ENCODE measurements at regions not wholly inside any gene's neighbourhood (a gene's known extent, or its start where the extent isn't known, plus 50 kb on each side); places are given as distances from the start of the nearest gene placed in this dataset.

- POLR2A ChIA-PET (ENCODE audit: low non-redundant PET): interaction anchor here (0.6 kb wide), 1 partner anchor 29 kb away, joined by 4 read pairs; no protein-coding TSS in a partner anchor
- no peak for DNase-seq (ENCODE audit: low spot score)
- CTCF ChIA-PET: no interaction called here
- H3K27ac ChIP-seq: no peak overlapping the region
- no peak for TF ChIP-seq CTCF (conservative IDR thresholded peaks at IDR 0.05; ENCODE audit: low read depth)
Observed at GRCh38 chr3:193992425-193993037, 143.4 kb upstream of the HES1 start.

DNA sequence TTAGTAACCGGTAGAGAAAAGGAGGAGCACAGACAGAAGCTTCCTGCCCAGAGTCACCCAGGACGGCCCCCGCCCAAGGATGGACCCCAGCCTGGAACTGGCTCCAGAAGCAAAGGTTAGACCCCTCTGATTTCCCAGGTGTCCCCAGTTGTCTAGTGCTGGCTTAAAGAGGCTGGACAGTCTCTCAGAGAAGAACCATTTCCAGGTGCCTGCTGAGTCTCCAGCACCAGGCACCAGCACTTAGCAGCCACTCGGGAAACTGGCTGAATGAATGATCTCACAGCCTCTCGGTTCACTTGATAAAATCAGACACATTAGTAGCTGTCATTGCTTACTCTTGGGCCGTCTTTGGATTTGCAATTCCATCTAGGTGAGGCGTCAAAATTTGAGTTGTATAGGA, 139.7 kb upstream of the HES1 start:
- no peak for TF ChIP-seq CTCF (conservative IDR thresholded peaks at IDR 0.05; ENCODE audit: low read depth)
- ChIA-PET CTCF (interaction anchor here (0.6 kb wide), 1 partner anchor 20 kb away, joined by 3 read pairs; no protein-coding TSS in a partner anchor), POLR2A (ENCODE audit: low non-redundant PET) (no interaction called here)
- no peak overlapping the region for H3K27ac ChIP-seq
- no peak for DNase-seq (ENCODE audit: low spot score)

DNA sequence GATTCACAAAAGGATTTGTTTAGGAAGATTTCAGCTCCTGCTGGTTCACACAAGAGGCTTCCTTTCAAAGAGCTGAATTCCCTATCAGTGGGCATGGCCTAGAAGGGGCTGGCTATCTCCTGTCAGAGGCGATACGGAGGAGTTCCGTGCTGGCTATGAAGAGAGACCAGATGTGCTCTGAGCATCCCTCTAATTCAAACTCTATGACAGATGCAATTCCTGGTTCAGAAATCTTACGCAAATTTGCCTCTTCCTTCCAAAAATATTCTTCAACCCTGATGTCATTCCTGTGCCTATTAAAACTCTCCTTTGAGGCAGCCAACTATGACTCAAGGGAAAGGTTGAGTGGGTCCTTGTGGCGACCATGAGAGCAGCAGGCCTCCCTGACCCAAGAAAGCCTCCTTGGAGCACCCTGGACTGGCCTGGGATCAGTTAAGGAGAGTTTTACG, 139.3 kb upstream of the HES1 start:
- H3K27ac ChIP-seq: no peak overlapping the region
- CTCF ChIA-PET: no interaction called here
- TF ChIP-seq CTCF (conservative IDR thresholded peaks at IDR 0.05; ENCODE audit: low read depth): no peak
- no peak for DNase-seq (ENCODE audit: low spot score)
- POLR2A ChIA-PET (ENCODE audit: low non-redundant PET): no interaction called here

DNA sequence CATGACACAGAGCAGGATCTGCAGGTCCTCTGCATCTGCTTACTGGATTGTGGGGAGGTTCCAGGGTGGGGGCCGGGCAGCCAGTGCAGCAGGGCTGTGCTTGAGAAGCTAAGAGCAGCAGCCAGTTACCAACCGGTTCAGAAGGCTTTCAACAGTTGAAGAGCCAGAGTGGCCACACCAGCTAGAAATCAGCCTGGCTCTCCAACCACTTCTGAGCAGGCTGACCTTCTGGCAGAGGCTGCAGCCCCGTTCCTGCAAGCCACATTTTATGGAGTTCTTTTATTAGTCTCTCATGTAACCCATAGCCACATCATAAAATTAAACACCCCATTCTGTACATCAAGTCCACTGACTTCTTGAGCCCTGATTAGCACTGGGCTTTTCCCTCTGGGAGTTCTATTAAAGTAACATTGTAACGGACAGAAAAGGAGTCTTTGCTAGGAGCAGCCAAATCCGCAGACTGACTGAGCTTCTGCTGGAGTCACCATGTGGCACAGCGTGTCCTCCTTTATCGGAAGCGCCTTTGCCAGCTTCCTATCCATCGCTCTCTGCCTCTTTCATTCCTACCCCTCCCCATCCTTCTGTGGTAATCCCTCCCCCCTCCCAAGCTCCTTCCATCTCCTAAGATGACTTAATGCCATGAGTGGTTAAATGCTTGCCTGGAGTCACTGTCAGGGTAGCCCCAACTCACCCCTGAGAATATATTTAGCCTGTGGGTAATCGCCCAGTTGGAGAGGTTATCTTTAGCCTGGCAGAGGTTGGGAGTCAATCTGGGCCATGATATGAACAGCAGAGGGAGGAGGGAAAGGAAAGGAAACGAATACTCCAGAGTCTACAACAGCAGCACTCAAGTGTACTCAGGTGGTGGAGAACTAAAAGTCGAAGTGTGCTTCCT, 138.5 kb upstream of the HES1 start:
- H3K27ac ChIP-seq: no peak overlapping the region
- TF ChIP-seq CTCF (conservative IDR thresholded peaks at IDR 0.05; ENCODE audit: low read depth): no peak
- ChIA-PET POLR2A (ENCODE audit: low non-redundant PET) (no interaction called here), CTCF (interaction anchor here (0.5 to 0.6 kb wide), 3 partner anchors 176 to 335 kb away, joined by 3 read pairs; no protein-coding TSS in a partner anchor)
- DNase-seq (ENCODE audit: low spot score): no peak

DNA sequence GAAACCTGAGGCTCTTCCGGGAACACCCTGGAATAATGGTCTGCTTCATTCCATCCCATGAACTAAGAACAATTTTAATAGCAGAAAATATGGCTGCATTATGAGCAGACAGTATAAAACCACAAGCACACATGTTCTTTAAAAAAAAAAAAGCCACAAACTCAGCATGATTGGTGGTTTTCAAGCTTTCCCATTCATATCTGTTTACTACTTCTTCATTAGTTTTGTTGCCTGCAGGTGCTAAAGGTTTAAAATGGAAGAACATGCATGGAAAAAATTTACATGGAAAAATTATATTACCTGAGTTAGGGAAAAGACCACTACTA, 137.9 kb upstream of the HES1 start:
- no peak for DNase-seq (ENCODE audit: low spot score)
- CTCF ChIA-PET: interaction anchor here (0.5 to 0.6 kb wide), 2 partner anchors 317 to 336 kb away, joined by 3 read pairs; no protein-coding TSS in a partner anchor
- POLR2A ChIA-PET (ENCODE audit: low non-redundant PET): no interaction called here
- TF ChIP-seq CTCF (conservative IDR thresholded peaks at IDR 0.05; ENCODE audit: low read depth): no peak
- H3K27ac ChIP-seq: no peak overlapping the region

DNA sequence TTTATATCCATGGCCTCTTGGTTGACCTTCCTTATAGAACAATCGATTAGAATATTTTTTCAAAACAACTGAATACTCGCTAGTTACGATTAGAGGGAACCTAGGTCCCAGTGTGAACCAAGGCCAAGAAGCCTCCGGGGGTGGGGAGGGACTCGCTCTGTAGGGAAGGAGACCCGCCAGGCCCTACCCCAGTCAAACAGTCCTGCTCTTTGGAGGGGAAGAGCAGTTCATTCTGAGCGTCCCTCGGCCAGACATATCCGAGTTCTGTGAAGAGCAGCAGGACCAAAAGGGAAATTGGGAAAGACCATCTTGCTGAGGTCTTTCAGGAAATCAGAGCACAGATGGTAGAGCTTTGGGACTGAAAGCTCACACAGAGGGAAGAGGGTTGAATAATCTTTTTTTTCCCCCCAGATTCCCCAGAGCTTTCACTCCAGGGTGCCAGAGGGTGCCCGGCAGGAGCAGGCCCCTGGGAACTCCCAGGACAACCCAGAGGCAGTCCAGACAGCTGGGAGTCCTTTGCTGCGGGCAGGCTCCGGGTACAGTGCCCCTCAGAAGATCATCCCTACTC, 137.2 kb upstream of the HES1 start:
- H3K27ac ChIP-seq: no peak overlapping the region
- POLR2A ChIA-PET (ENCODE audit: low non-redundant PET): no interaction called here
- CTCF ChIA-PET: no interaction called here
- no peak for DNase-seq (ENCODE audit: low spot score)
- no peak for TF ChIP-seq CTCF (conservative IDR thresholded peaks at IDR 0.05; ENCODE audit: low read depth)

Data from RWPE1 (cell line).